Ascending aorta (tissue), 2 donors: ENCODE measurements at regions not wholly inside any gene's neighbourhood (a gene's known extent, or its start where the extent isn't known, plus 50 kb on each side); places are given as distances from the start of the nearest gene placed in this dataset.

Source experiments
- DNase-seq, 2 donors: peaks; one replicate each; pipeline ENCODE4 v3.0.0-alpha.2; 2019; ENCODE audit warnings: low spot score in 2 of 2
- H3K27ac ChIP-seq, 2 donors: fragments of 200-600 bp; sonication (generic); one replicate each; pipeline ENCODE4 v1.5.1; 2016 to 2017; ENCODE audit warnings: mild to moderate bottlenecking in 1 of 2
- H3K27me3 ChIP-seq: fragments of 200-600 bp; sonication (generic); one replicate; pipeline ENCODE4 v1.5.1; 2017
- H3K36me3 ChIP-seq, 2 donors: fragments of 200-600 bp; sonication (generic); one replicate each; pipeline ENCODE4 v1.5.1; 2016
- H3K4me1 ChIP-seq, 2 donors: fragments of 200-600 bp; sonication (generic); one replicate each; pipeline ENCODE4 v1.5.1; 2016 to 2017; ENCODE audit warnings: mild to moderate bottlenecking in 1 of 2
- H3K4me3 ChIP-seq, 2 donors: fragments of 200-600 bp; sonication (generic); one replicate each; pipeline ENCODE4 v1.5.1; 2016 to 2017; ENCODE audit warnings: mild to moderate bottlenecking in 1 of 2
- H3K9me3 ChIP-seq, 2 donors: fragments of 200-600 bp; sonication (generic); one replicate each; pipeline ENCODE4 v1.5.1; 2016
- intact Hi-C: fragments of 100-400 bp; cut with DNase I; formaldehyde crosslinking; loops from one replicate; pipeline ENCODE4 v1.15.1; 2023
- TF ChIP-seq, protein P1 (sequence below), 3 experiments: fragments of 200-600 bp in 2 of 3; fragments of 450-650 bp in 1 of 3; sonication (generic) in 2 of 3; IDR thresholded peaks; one replicate each; pipeline ENCODE4 v1.5.1; 2016 to 2019; ENCODE audit warnings: antibody characterized with exemption in 3 of 3, mild to moderate bottlenecking in 1 of 3, moderate library complexity in 1 of 3

- TF ChIP-seq, protein P1, sequence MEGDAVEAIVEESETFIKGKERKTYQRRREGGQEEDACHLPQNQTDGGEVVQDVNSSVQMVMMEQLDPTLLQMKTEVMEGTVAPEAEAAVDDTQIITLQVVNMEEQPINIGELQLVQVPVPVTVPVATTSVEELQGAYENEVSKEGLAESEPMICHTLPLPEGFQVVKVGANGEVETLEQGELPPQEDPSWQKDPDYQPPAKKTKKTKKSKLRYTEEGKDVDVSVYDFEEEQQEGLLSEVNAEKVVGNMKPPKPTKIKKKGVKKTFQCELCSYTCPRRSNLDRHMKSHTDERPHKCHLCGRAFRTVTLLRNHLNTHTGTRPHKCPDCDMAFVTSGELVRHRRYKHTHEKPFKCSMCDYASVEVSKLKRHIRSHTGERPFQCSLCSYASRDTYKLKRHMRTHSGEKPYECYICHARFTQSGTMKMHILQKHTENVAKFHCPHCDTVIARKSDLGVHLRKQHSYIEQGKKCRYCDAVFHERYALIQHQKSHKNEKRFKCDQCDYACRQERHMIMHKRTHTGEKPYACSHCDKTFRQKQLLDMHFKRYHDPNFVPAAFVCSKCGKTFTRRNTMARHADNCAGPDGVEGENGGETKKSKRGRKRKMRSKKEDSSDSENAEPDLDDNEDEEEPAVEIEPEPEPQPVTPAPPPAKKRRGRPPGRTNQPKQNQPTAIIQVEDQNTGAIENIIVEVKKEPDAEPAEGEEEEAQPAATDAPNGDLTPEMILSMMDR (IDR thresholded peaks at IDR 0.05): no peak
- no peak for DNase-seq
- Histone ChIP-seq H3K4me1 (peaks cover 0 to 3% of the 10 kb centered on the region in 2 donors), H3K4me3 (no peak overlapping the region), H3K9me3 (no peaks in the 10 kb centered on the region), H3K27me3 (no peaks in the 10 kb centered on the region), H3K36me3 (no peaks in the 10 kb centered on the region), H3K27ac (no peak overlapping the region)
- intact Hi-C loops: no loop called here
These were observed 202.3 kb upstream of the KLF6 start for GRCh38 chr10:3987143-3987974.

DNA sequence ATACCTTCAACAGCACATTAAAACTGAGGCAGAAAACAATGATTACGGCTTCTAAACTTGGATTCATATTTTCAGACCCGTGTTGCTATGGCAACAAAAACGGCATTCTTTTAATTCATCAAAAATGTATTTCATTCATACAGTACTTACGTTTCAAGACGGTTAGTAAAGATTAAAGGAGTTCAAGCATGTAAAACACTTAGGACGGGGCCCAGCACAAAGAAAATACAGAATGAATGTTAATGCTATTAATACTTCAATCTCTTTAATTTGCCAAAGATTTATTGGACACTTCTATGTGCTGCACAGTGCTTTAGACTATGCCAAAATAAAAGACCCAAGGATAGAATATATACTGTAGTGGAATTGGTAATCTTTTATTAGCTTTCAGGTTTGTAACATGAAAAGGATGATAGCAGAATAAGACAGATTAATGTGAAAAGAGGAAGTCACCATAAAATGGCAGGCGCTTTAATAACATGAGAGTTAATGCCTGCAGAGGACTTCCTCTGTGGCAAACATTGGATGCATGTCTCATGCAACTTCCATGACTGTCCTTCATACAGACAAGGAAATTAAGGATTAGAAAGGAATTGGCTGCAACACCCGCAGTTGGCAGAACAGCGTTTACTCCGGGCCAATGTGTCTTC lies 201.6 kb upstream of the KLF6 start:
- TF ChIP-seq, protein P1 (IDR thresholded peaks at IDR 0.05): no peak
- DNase-seq: no peak
- no peaks in the 10 kb centered on the region for H3K36me3 ChIP-seq
- intact Hi-C loops: no loop called here
- no peak overlapping the region for H3K4me3 ChIP-seq
- H3K9me3 ChIP-seq: no peaks in the 10 kb centered on the region
- H3K4me1 ChIP-seq: peaks cover 0 to 3% of the 10 kb centered on the region in 2 donors
- no peaks in the 10 kb centered on the region for H3K27me3 ChIP-seq
- no peak overlapping the region for H3K27ac ChIP-seq

GRCh38 chr10:3982746-3983442 lies 197.9 kb upstream of the KLF6 start:
- Histone ChIP-seq H3K4me3 (no peak overlapping the region), H3K27ac (no peak overlapping the region), H3K4me1 (peaks cover 0 to 3% of the 10 kb centered on the region in 2 donors), H3K36me3 (no peaks in the 10 kb centered on the region), H3K9me3 (no peaks in the 10 kb centered on the region), H3K27me3 (no peaks in the 10 kb centered on the region)
- intact Hi-C loops: no loop called here
- no peak for DNase-seq
- TF ChIP-seq, protein P1 (IDR thresholded peaks at IDR 0.05): no peak

GRCh38 chr10:3981300-3981699 lies 196.3 kb upstream of the KLF6 start:
- H3K36me3 ChIP-seq: no peaks in the 10 kb centered on the region
- H3K27me3 ChIP-seq: no peaks in the 10 kb centered on the region
- TF ChIP-seq, protein P1 (IDR thresholded peaks at IDR 0.05): no peak
- intact Hi-C loops: no loop called here
- no peaks in the 10 kb centered on the region for H3K4me1 ChIP-seq
- no peak for DNase-seq
- no peak overlapping the region for H3K27ac ChIP-seq
- no peaks in the 10 kb centered on the region for H3K9me3 ChIP-seq
- no peak overlapping the region for H3K4me3 ChIP-seq

DNA sequence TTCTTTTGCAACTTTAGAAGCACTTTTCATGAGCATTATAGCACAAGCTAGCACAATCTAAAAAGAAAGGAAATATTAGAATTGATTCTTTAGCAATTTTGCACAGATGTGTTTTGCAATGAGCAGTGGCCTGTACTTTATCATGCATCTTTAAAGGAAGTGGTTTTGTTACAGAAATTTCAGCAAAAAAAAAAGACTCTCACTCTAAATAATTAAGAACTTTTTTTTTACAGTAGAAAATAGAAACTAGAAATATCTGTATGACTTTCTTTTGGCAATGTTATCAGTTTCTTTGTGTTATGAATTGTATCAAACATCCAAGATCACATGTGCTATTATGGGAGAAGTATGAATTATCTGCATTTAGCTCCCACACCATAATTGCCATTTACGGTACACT lies 195.7 kb upstream of the KLF6 start:
- no peak for DNase-seq
- H3K36me3 ChIP-seq: no peaks in the 10 kb centered on the region
- H3K27ac ChIP-seq: no peak overlapping the region
- no peaks in the 10 kb centered on the region for H3K27me3 ChIP-seq
- no peaks in the 10 kb centered on the region for H3K9me3 ChIP-seq
- H3K4me3 ChIP-seq: no peak overlapping the region
- H3K4me1 ChIP-seq: no peaks in the 10 kb centered on the region
- intact Hi-C loops: no loop called here
- TF ChIP-seq, protein P1 (IDR thresholded peaks at IDR 0.05): no peak
